Vagina (tissue), 2 donors: ENCODE measurements at regions not wholly inside any gene's neighbourhood (a gene's known extent, or its start where the extent isn't known, plus 50 kb on each side); places are given as distances from the start of the nearest gene placed in this dataset.

Source experiments
- POLR2AphosphoS5 ChIP-seq, 2 donors: sonication (generic); formaldehyde crosslinking; IDR thresholded peaks; one replicate each; pipeline ENCODE4 v1.9.0; 2017; ENCODE audit warnings: antibody characterized with exemption in 2 of 2, mild to moderate bottlenecking in 2 of 2, low read depth in 1 of 2; ENCODE audit not compliant: insufficient read depth in 1 of 2
- TF ChIP-seq, protein P1 (sequence below), 3 experiments: fragments of 450-650 bp in 2 of 3; fragments of 200-600 bp in 1 of 3; sonication (generic) in 1 of 3; IDR thresholded peaks; one replicate each; pipeline ENCODE4 v1.5.1; 2017 to 2019; ENCODE audit warnings: antibody characterized with exemption in 3 of 3, mild to moderate bottlenecking in 2 of 3, moderate library complexity in 2 of 3

GRCh38 chr3:35521196-35521595 lies 118.1 kb upstream of the ARPP21 start:
- TF ChIP-seq POLR2AphosphoS5 (IDR thresholded peaks at IDR 0.05; ENCODE audit: insufficient read depth in 1 of 2, low read depth in 1 of 2): no peak
- TF ChIP-seq, protein P1, sequence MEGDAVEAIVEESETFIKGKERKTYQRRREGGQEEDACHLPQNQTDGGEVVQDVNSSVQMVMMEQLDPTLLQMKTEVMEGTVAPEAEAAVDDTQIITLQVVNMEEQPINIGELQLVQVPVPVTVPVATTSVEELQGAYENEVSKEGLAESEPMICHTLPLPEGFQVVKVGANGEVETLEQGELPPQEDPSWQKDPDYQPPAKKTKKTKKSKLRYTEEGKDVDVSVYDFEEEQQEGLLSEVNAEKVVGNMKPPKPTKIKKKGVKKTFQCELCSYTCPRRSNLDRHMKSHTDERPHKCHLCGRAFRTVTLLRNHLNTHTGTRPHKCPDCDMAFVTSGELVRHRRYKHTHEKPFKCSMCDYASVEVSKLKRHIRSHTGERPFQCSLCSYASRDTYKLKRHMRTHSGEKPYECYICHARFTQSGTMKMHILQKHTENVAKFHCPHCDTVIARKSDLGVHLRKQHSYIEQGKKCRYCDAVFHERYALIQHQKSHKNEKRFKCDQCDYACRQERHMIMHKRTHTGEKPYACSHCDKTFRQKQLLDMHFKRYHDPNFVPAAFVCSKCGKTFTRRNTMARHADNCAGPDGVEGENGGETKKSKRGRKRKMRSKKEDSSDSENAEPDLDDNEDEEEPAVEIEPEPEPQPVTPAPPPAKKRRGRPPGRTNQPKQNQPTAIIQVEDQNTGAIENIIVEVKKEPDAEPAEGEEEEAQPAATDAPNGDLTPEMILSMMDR (IDR thresholded peaks at IDR 0.05): no peak
